H1 (cell line): ENCODE measurements at regions not wholly inside any gene's neighbourhood (a gene's known extent, or its start where the extent isn't known, plus 50 kb on each side); places are given as distances from the start of the nearest gene placed in this dataset.

Experiments used
- CTCF ChIA-PET: fragments of 300-600 bp; sonication (Branson Sonifier 250); formaldehyde crosslinking; loops from one replicate; lab custom pipeline; 2021; ENCODE audit not compliant: partially characterized antibody; lab: Charles Lee
- POLR2A ChIA-PET: fragments of 300-600 bp; sonication (Branson Sonifier 250); formaldehyde crosslinking; loops from one replicate; lab custom pipeline; 2021; ENCODE audit warnings: inconsistent platforms; ENCODE audit not compliant: partially characterized antibody; lab: Charles Lee
- DNase-seq, 2 experiments: peaks; one replicate each; pipeline versions ENCODE4 v3.0.0 to v3.0.0-alpha.2; 2010 to 2022; ENCODE audit warnings: low spot score in 2 of 2, low read depth in 1 of 2, mixed read lengths in 1 of 2
- FAIRE-seq: peaks from 2 replicates; lab custom pipeline; 2011; peaks lifted over from hg19 to GRCh38; lab: Jason Lieb, UNC
- H2AFZ ChIP-seq: 2 replicates; pipeline ENCODE4 v1.8.1; 2012; ENCODE audit warnings: low read length, inconsistent platforms
- H2AK5ac ChIP-seq: 2 replicates; pipeline ENCODE4 v1.6.1; 2013; ENCODE audit warnings: low read depth, low read length
- H2BK120ac ChIP-seq: replicated peaks from 2 replicates; pipeline ENCODE3; 2013; ENCODE audit warnings: low read depth, low read length, inconsistent platforms
- H2BK12ac ChIP-seq: 2 replicates; pipeline ENCODE4 v1.6.1; 2013; ENCODE audit warnings: low read depth, low read length
- H2BK15ac ChIP-seq: 2 replicates; pipeline ENCODE4 v1.6.1; 2013; ENCODE audit warnings: low read length
- H2BK20ac ChIP-seq: 2 replicates; pipeline ENCODE4 v1.6.1; 2013; ENCODE audit warnings: low read length
- H2BK5ac ChIP-seq: 2 replicates; pipeline ENCODE4 v1.6.1; 2013; ENCODE audit warnings: low read depth, low read length
- H3K14ac ChIP-seq: 2 replicates; pipeline ENCODE4 v1.6.1; 2013; ENCODE audit warnings: inconsistent platforms; ENCODE audit not compliant: insufficient read length
- H3K18ac ChIP-seq: 2 replicates; pipeline ENCODE4 v1.6.1; 2013; ENCODE audit warnings: low read length; ENCODE audit errors: extremely low read depth
- H3K23ac ChIP-seq: 2 replicates; pipeline ENCODE4 v1.6.1; 2013; ENCODE audit warnings: inconsistent platforms; ENCODE audit not compliant: insufficient read length
- H3K23me2 ChIP-seq: 2 replicates; pipeline ENCODE4 v1.6.1; 2013; ENCODE audit warnings: low read depth, low read length
- H3K27ac ChIP-seq: 2 replicates; pipeline ENCODE4 v1.6.1; 2011; ENCODE audit warnings: low read depth, low read length, inconsistent platforms
- H3K27me3 ChIP-seq, 4 experiments: replicated peaks in 1 of 4; 1 replicate in 1 of 4; 2 replicates in 3 of 4; pipeline versions ENCODE4 v1.6.1 to v1.8.1; 2011 to 2013; ENCODE audit warnings: low read length in 3 of 4, mild to moderate bottlenecking in 3 of 4, inconsistent platforms in 2 of 4, mixed read lengths in 2 of 4, moderate library complexity in 1 of 4; ENCODE audit not compliant: control insufficient read depth in 3 of 4, insufficient read depth in 3 of 4; ENCODE audit errors: extremely low read depth in 1 of 4
- H3K36me3 ChIP-seq, 4 experiments: 2 replicates each; pipeline versions ENCODE4 v1.6.1 to v1.8.1; 2011 to 2013; ENCODE audit warnings: mild to moderate bottlenecking in 4 of 4, low read length in 3 of 4, moderate library complexity in 2 of 4, control low read depth in 1 of 4, inconsistent platforms in 1 of 4; ENCODE audit not compliant: insufficient read depth in 4 of 4, control insufficient read depth in 2 of 4
- H3K4ac ChIP-seq: replicated peaks from 2 replicates; pipeline ENCODE3; 2013; ENCODE audit warnings: low read length, low read depth, mixed read lengths, inconsistent platforms; ENCODE audit not compliant: insufficient read length
- H3K4me1 ChIP-seq, 4 experiments: replicated peaks in 1 of 4; 1 replicate in 1 of 4; 2 replicates in 3 of 4; pipeline versions ENCODE4 v1.6.1 to v1.8.1; 2011 to 2013; ENCODE audit warnings: low read length in 3 of 4, inconsistent platforms in 2 of 4, mixed read lengths in 1 of 4; ENCODE audit not compliant: insufficient read depth in 4 of 4, control insufficient read depth in 3 of 4
- H3K4me2 ChIP-seq, 2 experiments: 2 replicates each; pipeline versions ENCODE4 v1.6.1 to v1.8.1; 2011 to 2013; ENCODE audit warnings: low read depth in 2 of 2, low read length in 2 of 2, control low read depth in 1 of 2, inconsistent platforms in 1 of 2, mild to moderate bottlenecking in 1 of 2; ENCODE audit not compliant: insufficient read depth in 1 of 2
- H3K4me3 ChIP-seq, 4 experiments: fragments of 200-600, 300-600 bp in 1 of 4; sonication (generic), shearing (Covaris generic), sonication (Bioruptor Twin) in 1 of 4; 2 replicates each; pipeline versions ENCODE4 v1.5.1 to v1.8.1; 2011 to 2016; ENCODE audit warnings: low read length in 4 of 4, low read depth in 3 of 4, control low read depth in 2 of 4, inconsistent platforms in 2 of 4, mild to moderate bottlenecking in 2 of 4, mixed read lengths in 1 of 4, moderate library complexity in 1 of 4; ENCODE audit not compliant: insufficient read depth in 2 of 4; ENCODE audit errors: extremely low read depth in 1 of 4
- H3K56ac ChIP-seq: replicated peaks from 2 replicates; pipeline ENCODE3; 2013; ENCODE audit warnings: low read depth, mild to moderate bottlenecking, mixed read lengths, low read length, inconsistent platforms; ENCODE audit not compliant: insufficient read length
- H3K79me1 ChIP-seq: 2 replicates; pipeline ENCODE4 v1.6.1; 2013; ENCODE audit warnings: low read depth, low read length, control low read depth
- H3K79me2 ChIP-seq, 2 experiments: 2 replicates each; pipeline versions ENCODE4 v1.6.1 to v1.8.1; 2012 to 2013; ENCODE audit warnings: low read length in 2 of 2, mild to moderate bottlenecking in 2 of 2, inconsistent platforms in 1 of 2; ENCODE audit not compliant: insufficient read depth in 2 of 2, control insufficient read depth in 1 of 2
- H3K9ac ChIP-seq, 4 experiments: replicated peaks in 1 of 4; 1 replicate in 1 of 4; 2 replicates in 3 of 4; pipeline versions ENCODE4 v1.6.1 to v1.8.1; 2011 to 2013; ENCODE audit warnings: low read depth in 3 of 4, low read length in 3 of 4, control low read depth in 2 of 4, mild to moderate bottlenecking in 2 of 4, moderate library complexity in 2 of 4, inconsistent platforms in 1 of 4; ENCODE audit errors: extremely low read depth in 1 of 4
- H3K9me3 ChIP-seq, 2 experiments: 2 replicates each; pipeline versions ENCODE4 v1.6.1 to v1.8.1; 2012 to 2013; ENCODE audit warnings: mild to moderate bottlenecking in 2 of 2, moderate library complexity in 2 of 2, control low read depth in 1 of 2, inconsistent platforms in 1 of 2, low read depth in 1 of 2, low read length in 1 of 2, mixed read lengths in 1 of 2; ENCODE audit not compliant: insufficient read depth in 2 of 2
- H4K20me1 ChIP-seq, 2 experiments: replicated peaks in 1 of 2; 2 replicates each; pipeline versions ENCODE3 to v1.8.1; 2011 to 2013; ENCODE audit warnings: inconsistent platforms in 2 of 2, low read length in 2 of 2, mild to moderate bottlenecking in 1 of 2; ENCODE audit not compliant: insufficient read depth in 2 of 2, control insufficient read depth in 1 of 2
- H4K5ac ChIP-seq: 2 replicates; pipeline ENCODE4 v1.6.1; 2013; ENCODE audit warnings: low read length, low read depth, mixed read lengths, inconsistent platforms; ENCODE audit not compliant: insufficient read length
- H4K8ac ChIP-seq: 2 replicates; pipeline ENCODE4 v1.8.0; 2013; ENCODE audit warnings: mild to moderate bottlenecking, moderate library complexity, low read length, inconsistent platforms; ENCODE audit not compliant: insufficient read depth; ENCODE audit errors: extremely low read depth
- H4K91ac ChIP-seq: replicated peaks from 2 replicates; pipeline ENCODE3; 2013; ENCODE audit warnings: low read length, mixed read lengths, inconsistent platforms; ENCODE audit not compliant: insufficient read length
- CTCF ChIP-seq, 3 experiments: IDR thresholded peaks; 1 replicate in 2 of 3; 2 replicates in 1 of 3; pipeline versions ENCODE4 v1.5.1 to v1.6.1; 2011; ENCODE audit warnings: low read length in 3 of 3, mild to moderate bottlenecking in 3 of 3, inconsistent platforms in 2 of 3, low read depth in 1 of 3, moderate library complexity in 1 of 3; ENCODE audit not compliant: insufficient read depth in 1 of 3; ENCODE audit errors: control extremely low read depth in 1 of 3
- GABPA ChIP-seq: IDR thresholded peaks from 2 replicates; pipeline ENCODE4 v1.6.1; 2011; ENCODE audit warnings: mild to moderate bottlenecking, low read length, moderate library complexity, borderline replicate concordance; ENCODE audit not compliant: insufficient read depth
- KDM5A ChIP-seq: fragments of 200-600 bp; IDR thresholded peaks from 2 replicates; pipeline ENCODE4 v1.7.1; 2012; ENCODE audit warnings: mild to moderate bottlenecking, low read length, inconsistent platforms, mixed read lengths
- PHF8 ChIP-seq: fragments of 200-600 bp; sonication (generic); conservative IDR thresholded peaks from 2 replicates; pipeline ENCODE4 v1.7.1; 2012; ENCODE audit warnings: low read depth, mild to moderate bottlenecking, inconsistent platforms, low read length, moderate library complexity
- RFX5 ChIP-seq: IDR thresholded peaks from 2 replicates; pipeline ENCODE4 v1.6.1; 2011; ENCODE audit warnings: low read depth, low read length, improper control_type of control experiment, borderline replicate concordance
- RXRA ChIP-seq: IDR thresholded peaks from 2 replicates; pipeline ENCODE4 v1.6.1; 2011; ENCODE audit warnings: low read depth, mild to moderate bottlenecking, low read length, moderate library complexity; ENCODE audit not compliant: insufficient read depth
- YY1 ChIP-seq: IDR thresholded peaks from 2 replicates; pipeline ENCODE4 v1.6.1; 2011; ENCODE audit warnings: low read depth, mild to moderate bottlenecking, low read length
- WGBS, 2 experiments: shearing (Covaris generic) in 1 of 2; methylation state at CpG; one replicate each; pipeline versions ENCODE4 v1.1.6 to v1.1.7; 2013 to 2015; ENCODE audit warnings: low lambda C conversion rate in 2 of 2, mixed read lengths in 2 of 2, inconsistent platforms in 1 of 2, low coverage in 1 of 2, missing lambda C conversion rate in 1 of 2; ENCODE audit not compliant: insufficient replicate concordance in 2 of 2, insufficient coverage in 1 of 2, insufficient read length in 1 of 2; ENCODE audit errors: extremely low coverage in 1 of 2, missing lambda C conversion rate in 1 of 2; 5-methylcytosine and 5-hydroxymethylcytosine counted together

GRCh38 chr2:11889101-11889850, 142.8 kb downstream of the LPIN1 start:
- H2BK20ac ChIP-seq: no peak overlapping the region
- no peak overlapping the region for H3K56ac ChIP-seq
- H2AK5ac ChIP-seq: no peak overlapping the region
- H3K4ac ChIP-seq: no peak overlapping the region
- H4K5ac ChIP-seq: no peak overlapping the region
- no peak overlapping the region for H3K27ac ChIP-seq
- H2BK15ac ChIP-seq: no peak overlapping the region
- FAIRE-seq: no peak
- H3K4me1 ChIP-seq: no peaks in the 10 kb centered on the region
- ChIA-PET POLR2A (no interaction called here), CTCF (interaction anchor here (1.6 kb wide), 1 partner anchor 40 kb away, joined by 3 read pairs; no protein-coding TSS in a partner anchor)
- no peak overlapping the region for H3K4me3 ChIP-seq
- no peak overlapping the region for H4K8ac ChIP-seq
- no peaks in the 10 kb centered on the region for H3K36me3 ChIP-seq
- H3K79me1 ChIP-seq: no peaks in the 10 kb centered on the region
- no peaks in the 10 kb centered on the region for H3K79me2 ChIP-seq
- H3K23me2 ChIP-seq: no peaks in the 10 kb centered on the region; the same call in 1 of the 2 replicates
- TF ChIP-seq RXRA: no peak
- TF ChIP-seq RFX5: no peak
- no peak for TF ChIP-seq CTCF (IDR thresholded peaks at IDR 0.05; ENCODE audit: control extremely low read depth in 1 of 3, insufficient read depth in 1 of 3, low read depth in 1 of 3, low read length in 3 of 3)
- TF ChIP-seq KDM5A: no peak
- TF ChIP-seq YY1: no peak
- TF ChIP-seq GABPA: no peak
- no peak for TF ChIP-seq PHF8
- H2BK5ac ChIP-seq: no peak overlapping the region
- no peak for DNase-seq
- H3K23ac ChIP-seq: no peak overlapping the region
- 92% methylated on average over 2 of the region's 2 CpGs; no CpG with 5 or more reads in 1 of the 2 experiments for WGBS, 2 experiments
- no peaks in the 10 kb centered on the region for H4K20me1 ChIP-seq
- peaks cover 3 to 10% of the 10 kb centered on the region in 2 experiments; a peak in 2 of 4 replicates for H3K9me3 ChIP-seq
- H3K9ac ChIP-seq: no peak overlapping the region
- no peak overlapping the region for H2BK12ac ChIP-seq
- H2BK120ac ChIP-seq: no peak overlapping the region
- no peaks in the 10 kb centered on the region for H3K27me3 ChIP-seq
- H2AFZ ChIP-seq: no peak overlapping the region
- no peak overlapping the region for H3K14ac ChIP-seq
- no peak overlapping the region for H3K4me2 ChIP-seq
- no peak overlapping the region for H4K91ac ChIP-seq
- H3K18ac ChIP-seq: no peak overlapping the region
